ENCODE measurements at regions not wholly inside any gene's neighbourhood (a gene's known extent, or its start where the extent isn't known, plus 50 kb on each side); places are given as distances from the start of the nearest gene placed in this dataset.

- TF ChIP-seq CTCF (IDR thresholded peaks at IDR 0.05; ENCODE audit: low read length) (no peak), EZH2 (IDR thresholded peaks at IDR 0.05; ENCODE audit: borderline replicate concordance, low read length) (no peak)
Measured at GRCh38 chr1:221223281-221223680, 344.0 kb downstream of the HLX start.
